ENCODE measurements at regions not wholly inside any gene's neighbourhood (a gene's known extent, or its start where the extent isn't known, plus 50 kb on each side); places are given as distances from the start of the nearest gene placed in this dataset.
"Not testable (repeated sequence)": the region's sequence is repeated elsewhere in the genome, so short reads cannot be mapped to it uniquely, and the experiment has no call there.

DNA sequence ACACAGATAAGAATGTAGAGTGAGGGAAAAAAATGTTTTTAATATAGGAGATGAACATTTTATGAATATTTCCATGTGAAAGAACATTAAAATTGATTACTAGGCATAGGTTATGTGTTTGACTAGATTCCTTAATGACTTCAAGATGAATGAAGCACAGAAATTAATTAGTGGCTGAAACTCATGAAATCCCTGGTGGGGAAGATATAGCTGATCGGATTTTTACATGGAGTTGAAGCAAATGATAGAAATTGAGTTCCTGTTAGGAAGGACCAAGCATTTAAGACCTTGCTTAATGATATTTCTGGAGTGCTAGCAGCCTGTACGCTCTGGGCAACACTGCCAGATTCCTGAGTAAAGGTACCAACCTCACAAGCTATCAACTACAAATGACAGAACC is 68.9 kb upstream of the IVNS1ABP start:
- H3K4ac ChIP-seq (ENCODE audit: low read depth, low read length) = no peak overlapping the region
- no peak overlapping the region for H2BK20ac ChIP-seq (ENCODE audit: low read depth, low read length)
- no TSS peak for BruUV-seq (replicated peaks)
- H2AK9ac ChIP-seq (replicated peaks; ENCODE audit: low read depth, low read length, poor library complexity) = no peak overlapping the region
- H3K14ac ChIP-seq (replicated peaks; ENCODE audit: low read depth, low read length) = no peak overlapping the region
- TF ChIP-seq POLR2A (IDR thresholded peaks at IDR 0.05; ENCODE audit: low read depth, low read length) = no peak
- no peak for TF ChIP-seq MXI1 (IDR thresholded peaks at IDR 0.05; ENCODE audit: borderline replicate concordance, low read depth, low read length)
- no peak for TF ChIP-seq RFX5 (IDR thresholded peaks at IDR 0.05; ENCODE audit: low read depth, low read length)
- TF ChIP-seq RAD21 (IDR thresholded peaks at IDR 0.05; ENCODE audit: low read length) = no peak
- no peak for TF ChIP-seq CHD1 (IDR thresholded peaks at IDR 0.05; ENCODE audit: low read depth, low read length)
- no peak for TF ChIP-seq MAZ (IDR thresholded peaks at IDR 0.05; ENCODE audit: borderline replicate concordance, low read depth, low read length)
- H2BK120ac ChIP-seq (ENCODE audit: low read depth, low read length) = no peak overlapping the region
- no peak overlapping the region for H3K56ac ChIP-seq (ENCODE audit: extremely low read depth, insufficient read depth, low read length)
- H3K18ac ChIP-seq (ENCODE audit: low read depth, low read length) = no peak overlapping the region
- no peak overlapping the region for H4K91ac ChIP-seq (ENCODE audit: insufficient read depth, low read depth, low read length)
- H3K79me1 ChIP-seq (ENCODE audit: low read depth in 1 of 2, low read length in 2 of 2) = no peaks in the 10 kb centered on the region
- no peak overlapping the region for H2BK15ac ChIP-seq (ENCODE audit: low read depth, low read length)
- H2BK5ac ChIP-seq (ENCODE audit: low read depth, low read length, poor library complexity, severe bottlenecking) = no peak overlapping the region
- no peak overlapping the region for H3K4me3 ChIP-seq (ENCODE audit: insufficient read depth, low read depth, low read length)
- H4K8ac ChIP-seq (ENCODE audit: low read depth in 2 of 2, low read length in 2 of 2) = no peak overlapping the region
- H3K9me1 ChIP-seq (ENCODE audit: insufficient read depth, low read length) = no peaks in the 10 kb centered on the region
- intact Hi-C loops (cut with micrococcal nuclease) (no loop called here), in situ Hi-C loops (cut with MboI; ENCODE audit: low sequenced_read_pairs) (no loop called here), dilution Hi-C loops (cut with HindIII; ENCODE audit: low sequenced_read_pairs, unreplicated experiment) (no loop called here)
- no peaks in the 10 kb centered on the region for H3K36me3 ChIP-seq (ENCODE audit: control insufficient read depth, insufficient read depth, low read length)
- 35% methylated on average over 2 of the region's 2 CpGs; no CpG with 5 or more reads in 1 of the 2 experiments for WGBS, 2 experiments (ENCODE audit: extremely low coverage in 2 of 2, insufficient read length in 1 of 2)
- no peak overlapping the region for H3K23ac ChIP-seq (ENCODE audit: low read depth, low read length)
- H3K9me3 ChIP-seq (ENCODE audit: control insufficient read depth, insufficient read depth, low read length) = no peaks in the 10 kb centered on the region
- no peak overlapping the region for H3K4me2 ChIP-seq (ENCODE audit: low read depth, low read length)
- no peaks in the 10 kb centered on the region for H3K27me3 ChIP-seq (ENCODE audit: control insufficient read depth, insufficient read depth, low read length)
- no peak for ATAC-seq (ENCODE audit: low read depth)
- H4K20me1 ChIP-seq (ENCODE audit: insufficient read depth, low read length) = no peaks in the 10 kb centered on the region
- H4K5ac ChIP-seq (ENCODE audit: low read depth, low read length) = no peak overlapping the region
- CTCF ChIA-PET = no interaction called here
- POLR2A ChIA-PET (ENCODE audit: unreplicated experiment) = no interaction called here
- no peak overlapping the region for H2AK5ac ChIP-seq (ENCODE audit: low read depth, low read length)
- no peak overlapping the region for H3K9ac ChIP-seq (ENCODE audit: low read depth, low read length)
- no peak overlapping the region for H2AFZ ChIP-seq (replicated peaks; ENCODE audit: low read length, poor library complexity)
- H3K4me1 ChIP-seq (ENCODE audit: control insufficient read depth, insufficient read depth, low read length) = no peaks in the 10 kb centered on the region; the same call in 1 of the 2 replicates
- DNase-seq = no peak
- H3K27ac ChIP-seq (ENCODE audit: insufficient read depth, low read length) = no peak overlapping the region

- H2BK20ac ChIP-seq (ENCODE audit: low read depth, low read length); H3K56ac ChIP-seq (ENCODE audit: extremely low read depth, insufficient read depth, low read length); H4K5ac ChIP-seq (ENCODE audit: low read depth, low read length); H3K18ac ChIP-seq (ENCODE audit: low read depth, low read length); H3K9ac ChIP-seq (ENCODE audit: low read depth, low read length); H3K23ac ChIP-seq (ENCODE audit: low read depth, low read length); H3K27me3 ChIP-seq (ENCODE audit: control insufficient read depth, insufficient read depth, low read length); dilution Hi-C loops (cut with HindIII; ENCODE audit: low sequenced_read_pairs, unreplicated experiment); intact Hi-C loops (cut with micrococcal nuclease); H3K4me2 ChIP-seq (ENCODE audit: low read depth, low read length); H3K36me3 ChIP-seq (ENCODE audit: control insufficient read depth, insufficient read depth, low read length); H2BK15ac ChIP-seq (ENCODE audit: low read depth, low read length); H4K91ac ChIP-seq (ENCODE audit: insufficient read depth, low read depth, low read length); H3K9me3 ChIP-seq (ENCODE audit: control insufficient read depth, insufficient read depth, low read length); H2BK5ac ChIP-seq (ENCODE audit: low read depth, low read length, poor library complexity, severe bottlenecking); DNase-seq; CTCF ChIA-PET; H3K4me1 ChIP-seq (ENCODE audit: control insufficient read depth, insufficient read depth, low read length); H3K4me3 ChIP-seq (ENCODE audit: insufficient read depth, low read depth, low read length); BruUV-seq (replicated peaks); H4K8ac ChIP-seq (ENCODE audit: low read depth in 2 of 2, low read length in 2 of 2); in situ Hi-C loops (cut with MboI; ENCODE audit: low sequenced_read_pairs); POLR2A ChIA-PET (ENCODE audit: unreplicated experiment); H3K79me1 ChIP-seq (ENCODE audit: low read depth in 1 of 2, low read length in 2 of 2); H2BK120ac ChIP-seq (ENCODE audit: low read depth, low read length); H3K9me1 ChIP-seq (ENCODE audit: insufficient read depth, low read length); ATAC-seq (ENCODE audit: low read depth); H2AK5ac ChIP-seq (ENCODE audit: low read depth, low read length); H2AK9ac ChIP-seq (replicated peaks; ENCODE audit: low read depth, low read length, poor library complexity); H2AFZ ChIP-seq (replicated peaks; ENCODE audit: low read length, poor library complexity); H4K20me1 ChIP-seq (ENCODE audit: insufficient read depth, low read length); H3K27ac ChIP-seq (ENCODE audit: insufficient read depth, low read length); H3K14ac ChIP-seq (replicated peaks; ENCODE audit: low read depth, low read length); H3K4ac ChIP-seq (ENCODE audit: low read depth, low read length): not testable (repeated sequence)
- WGBS, 2 experiments (ENCODE audit: extremely low coverage in 2 of 2, insufficient read length in 1 of 2) = no CpG with 5 or more reads among the region's 6 CpGs
These were observed 66.8 kb upstream of the IVNS1ABP start for GRCh38 chr1:185383805-185384204.

Data from IMR-90 (cell line).